HepG2 (cell line): ENCODE measurements at regions not wholly inside any gene's neighbourhood (a gene's known extent, or its start where the extent isn't known, plus 50 kb on each side); places are given as distances from the start of the nearest gene placed in this dataset.

Experiments
- ATF2 ChIP-seq: sonication (generic); formaldehyde crosslinking; IDR thresholded peaks from 2 replicates; pipeline ENCODE4 v1.4.0; 2020; ENCODE audit warnings: missing genetic modification reagents
- ATF4 ChIP-seq, 2 experiments: fragments of 450-650 bp in 1 of 2; sonication (generic) in 1 of 2; formaldehyde crosslinking; IDR thresholded peaks; 2 replicates each; pipeline versions ENCODE4 v1.5.0 to v1.8.0; 2020 to 2022; ENCODE audit warnings: mild to moderate bottlenecking in 1 of 2, missing genetic modification reagents in 1 of 2
- ELK4 ChIP-seq: sonication (generic); formaldehyde crosslinking; IDR thresholded peaks from 2 replicates; pipeline ENCODE4 v1.9.0; 2021; ENCODE audit warnings: missing genetic modification reagents, borderline replicate concordance
- MAX ChIP-seq: IDR thresholded peaks from 2 replicates; pipeline ENCODE4 v1.6.1; 2012; ENCODE audit warnings: inconsistent platforms
- RFX5 ChIP-seq: IDR thresholded peaks from 2 replicates; pipeline ENCODE4 v1.6.1; 2011; ENCODE audit warnings: low read depth, low read length, improper control_type of control experiment
- SNAPC5 ChIP-seq: sonication (generic); formaldehyde crosslinking; IDR thresholded peaks from 2 replicates; pipeline ENCODE4 v1.8.1; 2023; ENCODE audit warnings: mild to moderate bottlenecking, missing genetic modification reagents, borderline replicate concordance
- TAF1 ChIP-seq: sonication (generic); formaldehyde crosslinking; IDR thresholded peaks from 2 replicates; pipeline ENCODE4 v1.4.0; 2020; ENCODE audit warnings: missing genetic modification reagents
- TOE1 ChIP-seq: sonication (generic); formaldehyde crosslinking; IDR thresholded peaks from 2 replicates; pipeline ENCODE4 v1.4.0; 2020; ENCODE audit warnings: mild to moderate bottlenecking, missing genetic modification reagents
- ZFP36 ChIP-seq: fragments of 150-350 bp; IDR thresholded peaks from 2 replicates; pipeline ENCODE4 v1.6.1; 2018; ENCODE audit warnings: borderline replicate concordance, low read length, low read depth; ENCODE audit not compliant: partially characterized antibody
- ZGPAT ChIP-seq: IDR thresholded peaks from 2 replicates; pipeline ENCODE4 v1.6.1; 2016; ENCODE audit warnings: mild to moderate bottlenecking
- ZNF326 ChIP-seq: sonication (generic); formaldehyde crosslinking; IDR thresholded peaks from 2 replicates; pipeline ENCODE4 v1.4.0; 2020; ENCODE audit warnings: missing genetic modification reagents, borderline replicate concordance

- TF ChIP-seq MAX (no peak), ELK4 (CRISPR knock-in tag) (no peak), ATF4 (CRISPR knock-in tag; IDR thresholded peaks at IDR 0.05) (no peak), TAF1 (CRISPR knock-in tag) (no peak), TOE1 (no peak), RFX5 (no peak), ZFP36 (no peak), SNAPC5 (no peak), ZNF326 (CRISPR knock-in tag) (no peak), ATF2 (CRISPR knock-in tag) (no peak), ZGPAT (CRISPR knock-in tag) (no peak)
Measured at GRCh38 chr5:72637058-72637457, 129.8 kb upstream of the ZNF366 start.
